ENCODE measurements at regions not wholly inside any gene's neighbourhood (a gene's known extent, or its start where the extent isn't known, plus 50 kb on each side); places are given as distances from the start of the nearest gene placed in this dataset.

DNA sequence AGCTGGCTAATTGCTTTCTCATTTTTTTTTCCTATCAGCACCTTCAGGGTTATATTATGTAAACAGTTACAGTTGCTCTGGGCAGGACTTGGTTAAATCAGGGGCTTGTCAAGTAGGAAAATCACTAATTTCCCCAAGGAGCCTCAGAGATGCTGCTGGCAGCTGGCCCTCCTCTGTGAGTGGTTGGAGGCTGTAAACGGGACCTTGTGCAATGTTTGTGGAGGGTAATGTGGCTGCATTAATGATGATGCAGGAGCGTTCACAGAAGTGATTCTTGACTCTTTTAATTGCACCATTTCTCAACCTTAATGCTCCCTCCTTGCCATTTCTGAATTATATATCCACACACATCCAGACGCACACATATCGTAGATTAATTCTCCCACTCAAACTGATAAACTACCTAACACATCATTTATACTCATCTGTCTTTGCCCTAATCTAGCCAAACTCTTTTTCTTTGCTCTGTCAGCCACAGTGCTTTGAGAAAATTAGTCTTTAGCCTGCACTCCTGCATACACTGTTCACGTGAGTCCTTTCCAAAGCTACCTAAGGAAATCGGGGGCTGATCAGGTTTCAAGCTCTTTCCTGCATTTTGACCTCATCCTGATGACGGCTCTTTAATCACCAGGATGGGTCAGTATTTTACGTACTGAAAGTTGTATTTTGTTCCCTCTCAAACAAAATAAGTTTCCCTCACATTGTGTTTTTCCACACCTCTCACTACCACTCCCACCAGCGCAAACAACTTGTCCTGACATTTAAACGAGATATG, 154.4 kb upstream of the PIRT start:
- no peak overlapping the region for H3K27ac ChIP-seq
- intact Hi-C loops (cut with DNase I; ENCODE audit: low total_unique reads), result loop anchor here (10.0 kb wide), 1 partner anchor 73 kb away; no protein-coding TSS in a partner anchor
- no peaks in the 10 kb centered on the region for H3K36me3 ChIP-seq
- in situ Hi-C loops (cut with MboI; ENCODE audit: low pct_ligation_motif_present in 1 of 4, low pct_unique_long_range_greater_than_20kb in 1 of 4, low sequenced_read_pairs in 3 of 4), result no loop called here
- no peaks in the 10 kb centered on the region for H3K9me3 ChIP-seq
- TF ChIP-seq EP300 (IDR thresholded peaks at IDR 0.05; ENCODE audit: low read depth) (no peak), POLR2AphosphoS5 (IDR thresholded peaks at IDR 0.05) (no peak), POLR2A (IDR thresholded peaks at IDR 0.05) (no peak)
- TF ChIP-seq, protein P1, sequence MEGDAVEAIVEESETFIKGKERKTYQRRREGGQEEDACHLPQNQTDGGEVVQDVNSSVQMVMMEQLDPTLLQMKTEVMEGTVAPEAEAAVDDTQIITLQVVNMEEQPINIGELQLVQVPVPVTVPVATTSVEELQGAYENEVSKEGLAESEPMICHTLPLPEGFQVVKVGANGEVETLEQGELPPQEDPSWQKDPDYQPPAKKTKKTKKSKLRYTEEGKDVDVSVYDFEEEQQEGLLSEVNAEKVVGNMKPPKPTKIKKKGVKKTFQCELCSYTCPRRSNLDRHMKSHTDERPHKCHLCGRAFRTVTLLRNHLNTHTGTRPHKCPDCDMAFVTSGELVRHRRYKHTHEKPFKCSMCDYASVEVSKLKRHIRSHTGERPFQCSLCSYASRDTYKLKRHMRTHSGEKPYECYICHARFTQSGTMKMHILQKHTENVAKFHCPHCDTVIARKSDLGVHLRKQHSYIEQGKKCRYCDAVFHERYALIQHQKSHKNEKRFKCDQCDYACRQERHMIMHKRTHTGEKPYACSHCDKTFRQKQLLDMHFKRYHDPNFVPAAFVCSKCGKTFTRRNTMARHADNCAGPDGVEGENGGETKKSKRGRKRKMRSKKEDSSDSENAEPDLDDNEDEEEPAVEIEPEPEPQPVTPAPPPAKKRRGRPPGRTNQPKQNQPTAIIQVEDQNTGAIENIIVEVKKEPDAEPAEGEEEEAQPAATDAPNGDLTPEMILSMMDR (IDR thresholded peaks at IDR 0.05), result no peak
- no peak for DNase-seq
- no peaks in the 10 kb centered on the region for H3K27me3 ChIP-seq
- H3K4me3 ChIP-seq, result no peak overlapping the region
- 42 to 53% methylated on average over 9 to 10 of the region's 10 CpGs for WGBS, 2 donors (ENCODE audit: low coverage in 1 of 2)
- no peaks in the 10 kb centered on the region for H3K4me1 ChIP-seq

DNA sequence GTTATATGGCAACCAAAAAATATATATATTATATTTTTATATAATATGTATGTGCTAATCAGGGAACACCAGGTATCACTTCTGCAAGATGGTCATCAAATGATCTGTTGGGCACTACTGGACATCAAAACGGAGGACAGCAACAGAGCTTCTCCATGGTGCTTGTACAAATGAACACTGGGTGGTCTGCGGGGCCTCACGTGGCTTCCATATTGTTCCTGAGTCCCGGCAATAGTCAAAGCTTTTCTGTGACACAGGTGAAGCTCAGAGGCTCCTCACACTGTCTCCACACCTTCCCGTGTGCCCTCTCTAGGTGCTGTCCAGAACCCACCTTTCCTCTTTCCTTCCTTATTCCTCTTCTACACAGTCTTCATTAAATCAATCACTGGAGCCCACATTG, 149.9 kb upstream of the PIRT start:
- H3K9me3 ChIP-seq, result no peaks in the 10 kb centered on the region
- intact Hi-C loops (cut with DNase I; ENCODE audit: low total_unique reads), result no loop called here

DNA sequence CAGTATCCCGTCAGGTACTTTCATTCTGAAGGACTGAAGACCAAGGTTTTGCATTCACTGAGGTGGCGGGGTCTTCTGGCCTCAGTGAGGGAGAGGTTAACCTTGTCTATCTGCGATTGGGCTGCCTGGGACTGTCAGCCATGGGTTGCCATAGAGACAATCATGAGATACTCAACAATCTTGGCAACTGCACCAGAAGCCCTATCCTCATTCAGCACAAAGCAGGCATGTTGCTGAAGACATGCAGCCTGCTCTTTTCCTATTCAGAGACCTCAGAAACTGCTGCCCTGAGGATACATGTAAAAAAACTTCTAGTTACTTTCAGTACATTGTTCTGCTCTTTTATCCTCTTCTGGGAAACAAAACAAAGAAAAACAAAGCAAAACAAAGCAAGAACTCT, 146.3 kb upstream of the PIRT start:
- Histone ChIP-seq H3K36me3 (no peaks in the 10 kb centered on the region), H3K9me3 (no peaks in the 10 kb centered on the region), H3K27me3 (no peaks in the 10 kb centered on the region), H3K4me3 (no peak overlapping the region), H3K27ac (no peak overlapping the region), H3K4me1 (no peaks in the 10 kb centered on the region)
- intact Hi-C loops (cut with DNase I; ENCODE audit: low total_unique reads) (no loop called here), in situ Hi-C loops (cut with MboI; ENCODE audit: low pct_ligation_motif_present in 1 of 4, low pct_unique_long_range_greater_than_20kb in 1 of 4, low sequenced_read_pairs in 3 of 4) (no loop called here)
- no peak for DNase-seq
- TF ChIP-seq, protein P1 (IDR thresholded peaks at IDR 0.05), result no peak
- TF ChIP-seq POLR2AphosphoS5 (IDR thresholded peaks at IDR 0.05) (no peak), POLR2A (IDR thresholded peaks at IDR 0.05) (no peak), EP300 (IDR thresholded peaks at IDR 0.05; ENCODE audit: low read depth) (no peak)
- WGBS, 2 donors (ENCODE audit: low coverage in 1 of 2), result 60 to 82% methylated on average over 1 to 3 of the region's 3 CpGs

More for the DNA sequence above, 149.9 kb upstream of the PIRT start:
- in situ Hi-C loops (cut with MboI; ENCODE audit: low pct_ligation_motif_present in 1 of 4, low pct_unique_long_range_greater_than_20kb in 1 of 4, low sequenced_read_pairs in 3 of 4), result no loop called here
- Histone ChIP-seq H3K36me3 (no peaks in the 10 kb centered on the region), H3K27me3 (no peaks in the 10 kb centered on the region), H3K4me1 (no peaks in the 10 kb centered on the region), H3K4me3 (no peak overlapping the region), H3K27ac (no peak overlapping the region)
- TF ChIP-seq EP300 (IDR thresholded peaks at IDR 0.05; ENCODE audit: low read depth), result no peak
- TF ChIP-seq, protein P1 (IDR thresholded peaks at IDR 0.05), result no peak
- 80 to 84% methylated on average over 5 of the region's 5 CpGs for WGBS, 2 donors (ENCODE audit: low coverage in 1 of 2)
- no peak for DNase-seq

DNA sequence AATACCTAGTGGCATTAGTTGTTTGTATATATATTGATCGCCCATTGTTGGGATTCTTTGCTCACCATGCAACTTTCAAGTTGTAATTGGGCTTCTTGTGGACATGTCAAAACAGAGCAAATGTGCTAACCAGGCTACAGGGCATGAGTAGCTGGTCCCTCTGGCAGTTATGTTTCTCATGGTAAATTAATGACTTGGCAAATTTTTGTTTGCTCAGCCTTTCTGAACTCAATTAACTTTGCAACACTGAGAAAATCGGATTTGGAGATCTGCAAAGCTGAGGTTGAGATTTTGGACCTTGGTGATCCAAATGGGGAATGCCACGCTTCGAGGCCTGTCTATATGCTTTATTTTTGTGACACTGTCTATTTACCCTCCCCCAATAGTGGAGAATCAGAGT, 138.5 kb upstream of the PIRT start:
- in situ Hi-C loops (cut with MboI; ENCODE audit: low pct_ligation_motif_present in 1 of 4, low pct_unique_long_range_greater_than_20kb in 1 of 4, low sequenced_read_pairs in 3 of 4) (no loop called here), intact Hi-C loops (cut with DNase I; ENCODE audit: low total_unique reads) (no loop called here)
- Histone ChIP-seq H3K27ac (no peak overlapping the region), H3K27me3 (no peaks in the 10 kb centered on the region), H3K4me1 (no peaks in the 10 kb centered on the region), H3K4me3 (no peak overlapping the region), H3K9me3 (no peaks in the 10 kb centered on the region), H3K36me3 (no peaks in the 10 kb centered on the region)
- DNase-seq, result no peak
- WGBS, 2 donors (ENCODE audit: low coverage in 1 of 2), result 70 to 77% methylated on average over 2 to 4 of the region's 4 CpGs
- TF ChIP-seq EP300 (IDR thresholded peaks at IDR 0.05; ENCODE audit: low read depth) (no peak), POLR2AphosphoS5 (IDR thresholded peaks at IDR 0.05) (no peak), POLR2A (IDR thresholded peaks at IDR 0.05) (no peak)
- TF ChIP-seq, protein P1 (IDR thresholded peaks at IDR 0.05), result no peak

All from transverse colon (tissue), 4 donors.